OCI-LY1 (cell line): ENCODE measurements at regions not wholly inside any gene's neighbourhood (a gene's known extent, or its start where the extent isn't known, plus 50 kb on each side); places are given as distances from the start of the nearest gene placed in this dataset.
"Not testable (repeated sequence)": the region's sequence is repeated elsewhere in the genome, so short reads cannot be mapped to it uniquely, and the experiment has no call there.

Experiments used
- H2AFZ ChIP-seq: fragments of 200-600 bp; sonication (generic), shearing (Covaris generic); 2 replicates; pipeline ENCODE4 v1.6.0; 2014; ENCODE audit warnings: antibody characterized with exemption, mild to moderate bottlenecking, low read length
- H3F3A ChIP-seq: fragments of 200-600 bp; sonication (generic), shearing (Covaris generic); 2 replicates; pipeline ENCODE4 v1.6.0; 2014; ENCODE audit warnings: mild to moderate bottlenecking, antibody characterized with exemption, low read length, moderate library complexity; ENCODE audit not compliant: insufficient read depth
- H3K27ac ChIP-seq: fragments of 200-600 bp; sonication (generic); 2 replicates; pipeline ENCODE4 v1.5.1; 2014; ENCODE audit warnings: low read length, mixed run types, mild to moderate bottlenecking, low read depth; ENCODE audit not compliant: poor library complexity, severe bottlenecking
- H3K27me3 ChIP-seq: fragments of 200-600 bp; sonication (generic); 2 replicates; pipeline ENCODE4 v1.6.0; 2014; ENCODE audit warnings: antibody characterized with exemption, mild to moderate bottlenecking, low read length, moderate library complexity; ENCODE audit not compliant: insufficient read depth
- H3K36me3 ChIP-seq: fragments of 200-600 bp; sonication (generic); 2 replicates; pipeline ENCODE4 v1.6.1; 2014; ENCODE audit warnings: mild to moderate bottlenecking, antibody characterized with exemption, low read length, moderate library complexity, mixed read lengths; ENCODE audit not compliant: insufficient read depth
- H3K4me1 ChIP-seq: fragments of 200-600 bp; sonication (generic); 2 replicates; pipeline ENCODE4 v1.5.1; 2014; ENCODE audit warnings: mild to moderate bottlenecking, low read length, moderate library complexity; ENCODE audit not compliant: insufficient read depth, severe bottlenecking
- H3K4me2 ChIP-seq: fragments of 200-600 bp; sonication (generic), shearing (Covaris generic); 2 replicates; pipeline ENCODE4 v1.6.1; 2014; ENCODE audit warnings: low read length
- H3K4me3 ChIP-seq: fragments of 200-600 bp; sonication (generic); 2 replicates; pipeline ENCODE4 v1.5.1; 2014; ENCODE audit warnings: low read length, low read depth, mild to moderate bottlenecking, mixed read lengths; ENCODE audit not compliant: poor library complexity, severe bottlenecking
- H3K79me2 ChIP-seq: fragments of 200-600 bp; shearing (Covaris generic); 2 replicates; pipeline ENCODE4 v1.6.1; 2016; ENCODE audit warnings: mixed run types, low read length, mixed read lengths; ENCODE audit not compliant: insufficient read depth
- H3K9ac ChIP-seq: fragments of 200-600 bp; sonication (generic), shearing (Covaris generic); 2 replicates; pipeline ENCODE4 v1.6.1; 2014; ENCODE audit warnings: mild to moderate bottlenecking, low read length, mixed read lengths
- H3K9me2 ChIP-seq: fragments of 200-600 bp; sonication (generic), shearing (Covaris generic); 2 replicates; pipeline ENCODE4 v1.6.1; 2014; ENCODE audit warnings: low read depth, mild to moderate bottlenecking, low read length, mixed read lengths
- H3K9me3 ChIP-seq: fragments of 200-600 bp; shearing (Covaris generic); 2 replicates; pipeline ENCODE4 v1.6.1; 2014; ENCODE audit warnings: low read length, mixed read lengths
- H4K20me1 ChIP-seq: fragments of 200-600 bp; sonication (generic), shearing (Covaris generic); 2 replicates; pipeline ENCODE4 v1.6.0; 2016; ENCODE audit warnings: mild to moderate bottlenecking, low read length; ENCODE audit not compliant: insufficient read depth
- EZH2 ChIP-seq: fragments of 200-600 bp; sonication (generic), shearing (Covaris generic); IDR thresholded peaks from 2 replicates; pipeline ENCODE4 v1.8.0; 2017; ENCODE audit warnings: borderline replicate concordance, mixed run types, mild to moderate bottlenecking, antibody characterized with exemption, low read length, moderate library complexity, mixed read lengths
- TF ChIP-seq, protein P1 (sequence below): fragments of 200-600 bp; sonication (generic), shearing (Covaris generic); IDR thresholded peaks from 2 replicates; pipeline ENCODE4 v1.5.1; 2017; ENCODE audit warnings: mild to moderate bottlenecking, antibody characterized with exemption, low read length, moderate library complexity, mixed read lengths

DNA sequence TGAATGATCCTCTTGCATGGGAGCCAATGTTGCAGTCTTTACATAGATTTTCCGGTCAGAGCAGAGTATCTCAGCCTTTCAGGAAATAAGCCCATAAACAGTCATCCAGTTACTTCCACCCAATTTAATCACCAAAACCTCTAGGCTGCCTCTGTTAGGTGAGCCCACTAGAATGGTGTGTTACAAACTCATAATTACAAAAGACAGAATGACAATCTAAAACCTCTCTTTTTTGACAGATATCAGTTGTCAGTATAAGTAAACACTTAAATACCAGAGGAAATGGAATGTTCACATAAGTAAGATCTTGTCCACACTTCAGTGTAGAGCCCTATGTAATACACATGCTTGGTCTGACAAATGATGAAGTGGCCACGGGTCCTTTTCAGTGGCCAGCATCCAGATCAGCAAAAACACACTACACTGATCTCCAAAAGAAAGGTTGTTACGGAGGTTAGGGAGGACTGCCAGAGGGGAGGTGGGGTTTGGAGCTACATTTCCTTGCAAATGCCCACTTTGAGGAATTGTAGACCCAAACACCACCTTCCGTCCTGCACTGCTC is 71.3 kb upstream of the FBXO28 start:
- Histone ChIP-seq H3K9ac (no peak overlapping the region), H2AFZ (no peak overlapping the region), H3K79me2 (no peaks in the 10 kb centered on the region), H3K27me3 (no peaks in the 10 kb centered on the region), H3K4me3 (no peak overlapping the region), H4K20me1 (no peaks in the 10 kb centered on the region), H3F3A (no peaks in the 10 kb centered on the region), H3K9me2 (no peaks in the 10 kb centered on the region), H3K9me3 (no peaks in the 10 kb centered on the region), H3K36me3 (no peaks in the 10 kb centered on the region), H3K27ac (no peak overlapping the region), H3K4me1 (no peaks in the 10 kb centered on the region), H3K4me2 (no peak overlapping the region)
- TF ChIP-seq EZH2, result no peak
- TF ChIP-seq, protein P1, sequence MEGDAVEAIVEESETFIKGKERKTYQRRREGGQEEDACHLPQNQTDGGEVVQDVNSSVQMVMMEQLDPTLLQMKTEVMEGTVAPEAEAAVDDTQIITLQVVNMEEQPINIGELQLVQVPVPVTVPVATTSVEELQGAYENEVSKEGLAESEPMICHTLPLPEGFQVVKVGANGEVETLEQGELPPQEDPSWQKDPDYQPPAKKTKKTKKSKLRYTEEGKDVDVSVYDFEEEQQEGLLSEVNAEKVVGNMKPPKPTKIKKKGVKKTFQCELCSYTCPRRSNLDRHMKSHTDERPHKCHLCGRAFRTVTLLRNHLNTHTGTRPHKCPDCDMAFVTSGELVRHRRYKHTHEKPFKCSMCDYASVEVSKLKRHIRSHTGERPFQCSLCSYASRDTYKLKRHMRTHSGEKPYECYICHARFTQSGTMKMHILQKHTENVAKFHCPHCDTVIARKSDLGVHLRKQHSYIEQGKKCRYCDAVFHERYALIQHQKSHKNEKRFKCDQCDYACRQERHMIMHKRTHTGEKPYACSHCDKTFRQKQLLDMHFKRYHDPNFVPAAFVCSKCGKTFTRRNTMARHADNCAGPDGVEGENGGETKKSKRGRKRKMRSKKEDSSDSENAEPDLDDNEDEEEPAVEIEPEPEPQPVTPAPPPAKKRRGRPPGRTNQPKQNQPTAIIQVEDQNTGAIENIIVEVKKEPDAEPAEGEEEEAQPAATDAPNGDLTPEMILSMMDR, result no peak

DNA sequence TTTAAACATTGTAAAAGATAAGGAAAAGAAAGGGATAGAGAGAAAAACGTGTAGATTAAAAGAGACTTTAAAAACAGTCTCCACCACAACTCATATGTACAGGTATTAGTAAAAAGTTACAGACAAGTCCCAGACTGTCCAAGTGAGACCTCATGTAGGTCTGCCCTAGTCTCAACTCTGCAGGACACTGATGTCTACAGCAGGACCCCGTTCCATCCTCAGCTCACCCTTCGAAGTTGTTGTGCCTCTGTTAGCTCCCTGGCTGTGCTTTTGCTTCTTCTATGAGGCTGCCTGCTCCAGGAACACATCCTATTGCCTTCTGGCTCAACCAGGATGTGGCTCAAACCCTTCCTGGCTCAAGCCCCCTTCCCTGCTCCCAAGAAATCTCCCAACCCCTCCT is 72.9 kb upstream of the FBXO28 start:
- Histone ChIP-seq H3K4me2 (no peak overlapping the region), H3K36me3 (no peaks in the 10 kb centered on the region), H3F3A (no peaks in the 10 kb centered on the region), H3K9me3 (no peaks in the 10 kb centered on the region), H2AFZ (no peak overlapping the region), H3K4me1 (no peaks in the 10 kb centered on the region), H4K20me1 (no peaks in the 10 kb centered on the region), H3K9me2 (no peaks in the 10 kb centered on the region), H3K27me3 (no peaks in the 10 kb centered on the region), H3K4me3 (no peak overlapping the region), H3K79me2 (no peaks in the 10 kb centered on the region), H3K27ac (no peak overlapping the region), H3K9ac (no peak overlapping the region)
- no peak for TF ChIP-seq EZH2
- TF ChIP-seq, protein P1, result no peak

DNA sequence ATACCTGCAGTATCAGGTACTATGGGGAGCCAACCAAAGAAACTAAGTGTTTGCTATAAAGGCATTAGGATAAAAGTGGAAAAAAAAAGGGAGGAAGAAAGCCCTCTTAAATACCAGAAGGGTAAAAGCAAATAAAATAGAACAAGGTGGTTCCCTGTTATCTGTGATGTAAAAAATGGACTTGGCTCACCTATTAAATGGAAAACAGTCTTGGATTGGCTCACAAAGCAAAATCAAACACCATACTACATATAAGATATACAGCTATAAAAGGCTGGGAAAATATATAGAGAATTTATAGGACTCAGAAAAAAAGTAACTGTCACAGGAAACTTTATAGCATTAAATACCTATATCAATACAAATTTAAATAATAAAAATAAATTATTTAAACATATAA is 73.5 kb upstream of the FBXO28 start:
- H3K79me2 ChIP-seq, H3K9me3 ChIP-seq, H2AFZ ChIP-seq, H4K20me1 ChIP-seq, H3K4me2 ChIP-seq, H3K27me3 ChIP-seq, H3K9me2 ChIP-seq, H3K27ac ChIP-seq, H3K4me1 ChIP-seq, H3K4me3 ChIP-seq, H3K36me3 ChIP-seq, H3F3A ChIP-seq, H3K9ac ChIP-seq: not testable (repeated sequence)

DNA sequence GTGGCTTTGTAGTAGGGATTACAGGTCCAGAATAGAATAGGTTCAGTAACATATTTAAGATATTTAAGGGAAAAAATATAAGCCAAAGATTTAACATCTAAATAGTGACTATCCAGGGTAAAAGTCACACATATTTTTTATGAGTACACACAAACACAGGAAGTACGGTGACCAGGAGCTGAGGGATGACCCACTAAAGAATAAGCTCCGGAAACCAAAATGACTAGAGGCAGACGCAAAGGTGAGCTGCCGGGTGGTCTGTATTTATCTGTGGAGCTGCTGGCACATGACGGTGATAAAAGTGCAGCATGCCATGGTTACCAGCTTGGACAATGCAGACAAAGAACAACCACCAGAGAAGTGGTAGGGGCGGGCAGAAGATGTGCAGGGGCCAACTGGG is 73.9 kb upstream of the FBXO28 start:
- H3K4me3 ChIP-seq, H3K9ac ChIP-seq, H3K4me2 ChIP-seq, H3K27ac ChIP-seq, H3K36me3 ChIP-seq, H3K4me1 ChIP-seq, H3K27me3 ChIP-seq, H2AFZ ChIP-seq, H3F3A ChIP-seq, H4K20me1 ChIP-seq, H3K79me2 ChIP-seq, H3K9me3 ChIP-seq, H3K9me2 ChIP-seq: not testable (repeated sequence)

DNA sequence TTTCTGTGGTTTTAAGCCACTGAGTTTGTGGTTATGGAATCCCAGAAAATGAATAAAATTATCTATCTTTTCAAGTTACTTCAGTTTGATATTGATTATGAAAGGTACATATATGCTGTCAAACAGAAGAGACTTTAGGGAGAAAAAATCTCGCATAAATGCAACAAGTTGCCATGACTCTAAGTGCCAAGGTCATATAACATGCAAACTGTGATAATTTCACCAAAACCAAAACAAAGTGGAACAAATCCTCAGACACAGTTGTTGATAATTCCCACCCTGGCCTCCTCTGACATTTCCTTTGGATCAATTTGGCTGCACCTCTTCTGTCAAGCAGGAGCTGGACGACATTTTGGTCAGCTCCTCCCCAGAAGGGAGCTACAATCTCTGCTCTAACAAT is 75.1 kb upstream of the FBXO28 start:
- not testable (repeated sequence) for H4K20me1 ChIP-seq, H3K4me3 ChIP-seq, H3K79me2 ChIP-seq, H3K4me2 ChIP-seq, H3K27ac ChIP-seq, H3K9me2 ChIP-seq, H2AFZ ChIP-seq, H3K4me1 ChIP-seq, H3K36me3 ChIP-seq, H3F3A ChIP-seq, H3K9me3 ChIP-seq, H3K9ac ChIP-seq, H3K27me3 ChIP-seq

DNA sequence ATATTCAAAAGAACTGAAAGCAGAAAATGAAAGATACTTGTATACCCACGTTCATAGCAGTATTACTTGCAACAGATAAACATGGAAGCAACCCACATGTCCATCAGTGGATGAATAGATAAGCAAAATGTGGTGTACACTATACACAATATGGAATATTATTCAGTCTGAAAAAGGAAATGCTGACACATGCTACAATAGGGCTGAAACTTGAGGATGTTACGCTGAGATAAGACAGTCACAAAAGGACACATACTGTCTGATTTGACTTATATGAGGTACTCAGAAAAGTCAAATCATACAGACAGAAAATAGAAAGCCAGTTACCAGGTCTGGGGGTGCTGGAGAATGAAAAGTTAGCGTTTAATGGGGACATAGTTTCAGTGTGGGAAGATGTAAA is 76.5 kb upstream of the FBXO28 start:
- not testable (repeated sequence) for H3K9me2 ChIP-seq, H3K79me2 ChIP-seq, H4K20me1 ChIP-seq, H3K4me3 ChIP-seq, H3F3A ChIP-seq, H3K27ac ChIP-seq, H3K9me3 ChIP-seq, H3K9ac ChIP-seq, H2AFZ ChIP-seq, H3K4me2 ChIP-seq, H3K4me1 ChIP-seq, H3K27me3 ChIP-seq, H3K36me3 ChIP-seq
